Neural cell (in vitro differentiated cells): ENCODE measurements at regions not wholly inside any gene's neighbourhood (a gene's known extent, or its start where the extent isn't known, plus 50 kb on each side); places are given as distances from the start of the nearest gene placed in this dataset.
"Not testable (repeated sequence)": the region's sequence is repeated elsewhere in the genome, so short reads cannot be mapped to it uniquely, and the experiment has no call there.

Experiments used
- EZH2 ChIP-seq: fragments of 200-600, 300-800 bp; shearing (Covaris generic), sonication (generic); IDR thresholded peaks from 2 replicates; pipeline ENCODE4 v1.6.1; 2014; ENCODE audit warnings: antibody characterized with exemption, low read length, borderline replicate concordance, mild to moderate bottlenecking; ENCODE audit not compliant: insufficient read depth, poor library complexity, severe bottlenecking
- TAF1 ChIP-seq: IDR thresholded peaks from 2 replicates; pipeline ENCODE4 v1.6.1; 2012; ENCODE audit warnings: low read depth
- TF ChIP-seq, protein P1 (sequence below): fragments of 450-650 bp; IDR thresholded peaks from 2 replicates; pipeline ENCODE4 v1.5.1; 2014; ENCODE audit warnings: antibody characterized with exemption, mild to moderate bottlenecking, moderate library complexity; ENCODE audit not compliant: poor library complexity, severe bottlenecking

DNA sequence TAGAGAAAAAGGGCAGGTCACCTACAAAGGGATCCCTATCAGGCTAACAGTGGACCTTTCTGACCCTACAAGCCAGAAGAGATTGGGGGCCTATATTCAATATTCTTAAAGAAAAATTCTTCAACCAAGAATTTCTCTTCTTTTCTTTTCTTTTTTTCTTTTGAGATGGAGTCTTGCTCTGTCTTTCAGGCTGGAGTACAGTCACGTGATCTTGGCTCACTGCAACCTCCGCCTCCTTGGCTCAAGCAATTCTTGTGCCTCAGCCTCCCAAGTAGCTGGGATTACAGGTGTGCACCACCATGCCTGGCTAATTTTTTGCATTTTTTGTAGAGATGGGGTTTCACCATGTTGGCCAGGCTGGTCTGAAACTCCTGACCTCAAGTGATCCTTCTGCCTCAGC is 143.2 kb upstream of the DDIT4L start:
- TF ChIP-seq, protein P1, sequence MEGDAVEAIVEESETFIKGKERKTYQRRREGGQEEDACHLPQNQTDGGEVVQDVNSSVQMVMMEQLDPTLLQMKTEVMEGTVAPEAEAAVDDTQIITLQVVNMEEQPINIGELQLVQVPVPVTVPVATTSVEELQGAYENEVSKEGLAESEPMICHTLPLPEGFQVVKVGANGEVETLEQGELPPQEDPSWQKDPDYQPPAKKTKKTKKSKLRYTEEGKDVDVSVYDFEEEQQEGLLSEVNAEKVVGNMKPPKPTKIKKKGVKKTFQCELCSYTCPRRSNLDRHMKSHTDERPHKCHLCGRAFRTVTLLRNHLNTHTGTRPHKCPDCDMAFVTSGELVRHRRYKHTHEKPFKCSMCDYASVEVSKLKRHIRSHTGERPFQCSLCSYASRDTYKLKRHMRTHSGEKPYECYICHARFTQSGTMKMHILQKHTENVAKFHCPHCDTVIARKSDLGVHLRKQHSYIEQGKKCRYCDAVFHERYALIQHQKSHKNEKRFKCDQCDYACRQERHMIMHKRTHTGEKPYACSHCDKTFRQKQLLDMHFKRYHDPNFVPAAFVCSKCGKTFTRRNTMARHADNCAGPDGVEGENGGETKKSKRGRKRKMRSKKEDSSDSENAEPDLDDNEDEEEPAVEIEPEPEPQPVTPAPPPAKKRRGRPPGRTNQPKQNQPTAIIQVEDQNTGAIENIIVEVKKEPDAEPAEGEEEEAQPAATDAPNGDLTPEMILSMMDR, result not testable (repeated sequence)
- TF ChIP-seq EZH2, TAF1: not testable (repeated sequence)
